ENCODE measurements at regions not wholly inside any gene's neighbourhood (a gene's known extent, or its start where the extent isn't known, plus 50 kb on each side); places are given as distances from the start of the nearest gene placed in this dataset.

DNA sequence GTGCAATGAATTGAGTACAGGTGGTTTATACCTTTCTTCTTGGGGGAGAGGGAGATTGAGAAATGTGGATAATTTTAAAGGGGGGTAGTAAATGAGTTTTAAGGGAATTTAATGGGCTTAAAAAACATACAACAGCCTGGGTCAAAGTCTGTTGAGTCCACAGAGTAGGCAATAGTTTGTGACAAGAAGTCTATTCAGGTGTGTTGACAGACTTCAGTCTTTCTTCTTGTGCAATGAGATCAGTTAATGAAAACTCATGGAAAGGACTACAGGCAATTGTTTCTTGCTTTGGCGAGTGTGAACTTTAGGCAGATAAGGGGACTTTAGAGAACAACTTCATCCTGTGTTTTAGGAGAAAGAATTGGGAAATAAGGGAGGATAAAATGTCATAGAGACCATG, 507.8 kb upstream of the CA10 start:
- no peak overlapping the region for H3K4me2 ChIP-seq (ENCODE audit: insufficient read depth, low read length)
- no peak overlapping the region for H2AFZ ChIP-seq (ENCODE audit: low read depth, low read length)
- H4K20me1 ChIP-seq (replicated peaks; ENCODE audit: control insufficient read depth, extremely low read depth, insufficient read depth, low read length), result no peaks in the 10 kb centered on the region
- no peaks in the 10 kb centered on the region for H3K4me1 ChIP-seq (ENCODE audit: control insufficient read depth, extremely low read depth, insufficient read depth, low read length)
- no peaks in the 10 kb centered on the region for H3K27me3 ChIP-seq (ENCODE audit: control insufficient read depth in 2 of 2, insufficient read depth in 2 of 2, low read length in 2 of 2)
- dilution Hi-C loops (cut with MboI; ENCODE audit: extremely low pct_ligation_motif_present, low sequenced_read_pairs) (no loop called here), intact Hi-C loops (cut with micrococcal nuclease) (no loop called here)
- H3K27ac ChIP-seq (ENCODE audit: insufficient read depth, low read depth, low read length), result no peak overlapping the region
- no TSS peak for BruUV-seq (replicated peaks)
- CTCF ChIA-PET, result no interaction called here
- no peaks in the 10 kb centered on the region for H3K36me3 ChIP-seq (ENCODE audit: control insufficient read depth in 2 of 2, extremely low read depth in 1 of 2, insufficient read depth in 2 of 2, low read length in 2 of 2)
- FAIRE-seq (no peak), DNase-seq (ENCODE audit: low read depth, low spot score) (no peak)
- no peaks in the 10 kb centered on the region for H3K9me3 ChIP-seq (replicated peaks; ENCODE audit: control insufficient read depth, insufficient read depth, low read length)
- no peak overlapping the region for H3K4me3 ChIP-seq (replicated peaks in 1 of 3; ENCODE audit: insufficient read depth in 1 of 3, low read depth in 1 of 3, low read length in 3 of 3)
- H3K79me2 ChIP-seq (ENCODE audit: control insufficient read depth, insufficient read depth, low read length), result no peaks in the 10 kb centered on the region
- TF ChIP-seq GATA2 (IDR thresholded peaks at IDR 0.05; ENCODE audit: insufficient read depth, insufficient read length, low read depth, low read length) (no peak), FOS (IDR thresholded peaks at IDR 0.05; ENCODE audit: borderline replicate concordance, insufficient read depth, low read length) (no peak), EZH2 (IDR thresholded peaks at IDR 0.05; ENCODE audit: borderline replicate concordance, low read depth, low read length, severe bottlenecking) (no peak), POLR2AphosphoS5 (IDR thresholded peaks at IDR 0.05; ENCODE audit: insufficient read depth, low read depth, low read length) (no peak), CTCF (IDR thresholded peaks at IDR 0.05; ENCODE audit: extremely low read depth in 1 of 2, insufficient read depth in 1 of 2, low read depth in 1 of 2, low read length in 2 of 2) (no peak), MYC (IDR thresholded peaks at IDR 0.05; ENCODE audit: low read depth, low read length) (no peak), POLR2A (IDR thresholded peaks at IDR 0.05; ENCODE audit: low read depth, low read length) (no peak), JUN (IDR thresholded peaks at IDR 0.05; ENCODE audit: borderline replicate concordance, insufficient read depth, insufficient read length, low read depth) (no peak), MAX (IDR thresholded peaks at IDR 0.05; ENCODE audit: insufficient read depth, insufficient read length) (no peak)
- H3K9ac ChIP-seq (replicated peaks; ENCODE audit: extremely low read depth, insufficient read depth, low read length), result no peak overlapping the region
- POLR2A ChIA-PET, result no interaction called here
- H3K9me1 ChIP-seq (replicated peaks; ENCODE audit: control insufficient read depth, extremely low read depth, insufficient read depth, low read length), result no peaks in the 10 kb centered on the region
